PFSK-1 (cell line): ENCODE measurements at regions not wholly inside any gene's neighbourhood (a gene's known extent, or its start where the extent isn't known, plus 50 kb on each side); places are given as distances from the start of the nearest gene placed in this dataset.

Experiments used
- FOXP2 ChIP-seq: optimal IDR thresholded peaks from 2 replicates; pipeline ENCODE3; 2011; ENCODE audit warnings: borderline replicate concordance, control low read depth, inconsistent platforms; ENCODE audit not compliant: insufficient read depth; ENCODE audit errors: extremely low read length, extremely low read depth
- POLR2AphosphoS5 ChIP-seq: IDR thresholded peaks from 2 replicates; pipeline ENCODE4 v1.6.1; 2012; ENCODE audit warnings: low read depth, mild to moderate bottlenecking, control low read depth, low read length, moderate library complexity
- REST ChIP-seq, 2 experiments: IDR thresholded peaks; 2 replicates each; pipeline versions ENCODE4 v1.6.1 to v1.8.0; 2011 to 2012; ENCODE audit warnings: low read depth in 2 of 2, low read length in 2 of 2, control low read depth in 1 of 2, inconsistent platforms in 1 of 2, mild to moderate bottlenecking in 1 of 2, moderate library complexity in 1 of 2; ENCODE audit not compliant: insufficient read depth in 1 of 2
- SIN3A ChIP-seq: IDR thresholded peaks from 2 replicates; pipeline ENCODE4 v1.6.1; 2012; ENCODE audit warnings: mild to moderate bottlenecking, low read length, moderate library complexity, borderline replicate concordance; ENCODE audit not compliant: insufficient read depth
- TAF1 ChIP-seq: IDR thresholded peaks from 2 replicates; pipeline ENCODE4 v1.6.1; 2012; ENCODE audit warnings: low read length, control low read depth, borderline replicate concordance; ENCODE audit not compliant: insufficient read depth

GRCh38 chr20:48374991-48375595 lies 452.7 kb downstream of the PREX1 start:
- TF ChIP-seq SIN3A: no peak
- no peak for TF ChIP-seq REST (IDR thresholded peaks at IDR 0.05; ENCODE audit: insufficient read depth in 1 of 2, low read depth in 2 of 2, low read length in 2 of 2)
- no peak for TF ChIP-seq TAF1
- TF ChIP-seq POLR2AphosphoS5: no peak
- no peak for TF ChIP-seq FOXP2

- TF ChIP-seq TAF1: no peak
- no peak for TF ChIP-seq POLR2AphosphoS5
- no peak for TF ChIP-seq SIN3A
- TF ChIP-seq REST (IDR thresholded peaks at IDR 0.05; ENCODE audit: insufficient read depth in 1 of 2, low read depth in 2 of 2, low read length in 2 of 2): no peak
- no peak for TF ChIP-seq FOXP2
Measured at GRCh38 chr20:48373555-48373934, 454.3 kb downstream of the PREX1 start.

GRCh38 chr20:48371211-48371610 lies 456.6 kb downstream of the PREX1 start:
- TF ChIP-seq REST (IDR thresholded peaks at IDR 0.05; ENCODE audit: insufficient read depth in 1 of 2, low read depth in 2 of 2, low read length in 2 of 2) (no peak), SIN3A (no peak), FOXP2 (no peak), TAF1 (no peak), POLR2AphosphoS5 (no peak)

- TF ChIP-seq FOXP2: no peak
- no peak for TF ChIP-seq TAF1
- TF ChIP-seq SIN3A: no peak
- TF ChIP-seq REST (IDR thresholded peaks at IDR 0.05; ENCODE audit: insufficient read depth in 1 of 2, low read depth in 2 of 2, low read length in 2 of 2): no peak
- no peak for TF ChIP-seq POLR2AphosphoS5
Measured at GRCh38 chr20:48366230-48366629, 461.6 kb downstream of the PREX1 start.
